GM18868 (cell line): ENCODE measurements at regions not wholly inside any gene's neighbourhood (a gene's known extent, or its start where the extent isn't known, plus 50 kb on each side); places are given as distances from the start of the nearest gene placed in this dataset.
"Not testable (repeated sequence)": the region's sequence is repeated elsewhere in the genome, so short reads cannot be mapped to it uniquely, and the experiment has no call there.

ENCODE experiments used
- ATAC-seq: cut with Tn5 transposase; IDR thresholded peaks from one replicate; pipeline ENCODE4 v1.9.1; 2021; ENCODE audit warnings: mild to moderate bottlenecking, moderate library complexity; ENCODE audit not compliant: unreplicated experiment

DNA sequence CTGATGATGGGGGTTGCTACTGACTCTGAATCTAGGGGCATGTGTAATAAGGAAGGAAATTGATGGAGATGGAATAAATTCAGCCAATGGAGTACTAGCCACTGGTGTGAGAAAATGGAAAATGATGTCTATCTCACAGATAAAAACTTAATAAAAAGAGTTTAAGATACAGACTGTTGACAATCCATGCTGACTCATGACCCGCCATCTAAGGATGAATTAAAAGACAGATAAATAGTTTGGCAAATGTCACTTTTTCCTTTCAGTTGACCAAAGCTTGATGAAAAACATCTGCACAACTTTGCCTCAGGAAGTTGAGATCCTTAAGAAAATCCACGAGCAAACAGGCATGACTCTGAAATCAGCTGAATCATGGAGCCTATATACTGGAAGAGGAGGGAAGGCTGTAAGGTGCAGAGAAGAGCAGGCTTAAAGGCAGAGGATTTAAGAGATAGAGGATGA, 82.6 kb upstream of the BMP5 start:
- no peak for ATAC-seq

DNA sequence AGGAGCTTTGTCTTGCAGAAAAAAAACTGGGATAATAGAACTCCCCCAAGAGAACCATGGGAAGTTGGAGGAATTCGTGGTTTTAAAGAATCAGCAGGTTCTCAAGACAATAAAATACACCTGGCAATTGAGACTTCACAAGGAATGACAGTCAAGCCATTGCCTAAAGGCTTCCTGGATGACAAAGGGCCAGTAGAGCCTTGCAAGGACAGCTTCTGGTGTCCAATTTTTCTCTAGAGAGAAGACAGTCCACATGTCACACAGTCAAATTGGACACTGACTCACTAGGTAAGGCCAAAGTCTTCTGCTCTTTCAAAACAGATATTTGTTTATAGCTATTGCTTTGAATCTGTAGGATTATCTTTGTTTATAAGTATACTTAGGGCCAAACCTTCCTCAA, 80.3 kb upstream of the BMP5 start:
- no peak for ATAC-seq

DNA sequence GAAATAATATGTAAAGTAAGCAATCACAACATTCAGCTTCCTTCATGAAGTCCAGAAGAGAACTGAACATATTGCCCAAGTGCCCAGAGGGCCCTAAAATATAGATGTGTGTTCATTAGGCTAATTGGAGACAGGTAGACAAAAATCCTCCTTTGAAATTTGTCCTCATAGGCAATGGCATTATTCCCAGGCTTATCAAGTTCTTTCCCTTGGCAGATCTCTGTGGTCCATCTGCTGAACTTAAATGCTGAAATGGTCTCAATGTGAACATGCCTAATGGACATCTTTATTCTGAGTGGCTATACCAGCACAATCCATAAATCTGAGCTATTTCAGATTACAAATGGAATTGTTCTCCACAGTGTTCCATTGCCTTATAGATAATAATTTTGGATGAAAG, 79.0 kb upstream of the BMP5 start:
- ATAC-seq: no peak

DNA sequence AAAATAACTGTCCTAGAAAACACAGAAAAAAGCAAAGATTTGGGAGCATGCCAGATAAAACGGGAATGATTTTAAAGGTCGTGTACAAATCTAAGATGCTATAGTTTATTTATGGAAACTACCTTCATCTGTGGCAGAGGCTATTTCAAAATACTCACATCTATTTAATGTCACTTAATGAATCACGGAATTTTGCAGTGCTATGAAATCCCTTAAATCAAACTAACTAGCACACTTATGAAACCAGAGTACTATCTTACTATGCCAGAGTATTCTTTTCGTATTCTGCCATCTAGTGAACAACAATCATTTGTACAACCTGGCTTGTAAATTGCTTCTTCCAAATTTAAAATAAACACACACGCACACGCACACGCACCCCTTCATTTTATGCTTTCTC, 77.9 kb upstream of the BMP5 start:
- ATAC-seq: no peak

DNA sequence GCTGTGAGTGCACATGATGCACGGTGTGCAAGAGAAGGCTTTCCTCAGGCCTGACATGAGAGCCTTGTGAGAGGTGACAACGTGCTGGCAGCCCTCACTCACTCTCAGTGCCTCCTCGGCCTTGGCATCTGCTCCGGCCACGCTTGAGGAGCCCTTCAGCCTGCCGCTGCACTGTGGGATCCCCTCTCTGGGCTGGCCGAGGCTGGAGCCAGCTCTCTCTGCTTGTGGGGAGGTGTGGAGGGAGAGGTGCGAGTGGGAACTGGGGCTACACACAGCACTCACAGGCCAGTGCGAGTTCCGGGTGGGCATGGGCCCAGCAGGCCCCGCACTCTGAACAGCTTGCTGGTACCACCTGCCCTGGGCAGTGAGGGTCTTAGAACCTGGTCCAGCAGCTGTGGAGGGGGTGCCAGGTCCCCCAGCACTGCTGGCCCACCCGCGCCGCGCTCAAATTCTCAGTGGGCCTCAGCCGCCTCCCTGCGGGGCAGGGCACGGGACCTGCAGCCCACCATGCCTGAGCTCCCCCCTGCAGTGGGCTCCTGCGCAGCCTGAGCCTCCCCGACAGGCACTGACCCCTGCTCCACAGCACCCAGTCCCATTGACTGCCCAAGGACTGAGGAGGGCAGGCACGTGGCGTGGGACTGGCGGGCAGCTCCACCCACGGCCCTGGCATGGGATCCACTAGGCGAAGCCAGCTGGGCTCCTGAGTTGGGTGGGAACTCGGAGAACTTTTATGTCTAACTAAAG, 74.9 kb upstream of the BMP5 start:
- ATAC-seq: no peak

DNA sequence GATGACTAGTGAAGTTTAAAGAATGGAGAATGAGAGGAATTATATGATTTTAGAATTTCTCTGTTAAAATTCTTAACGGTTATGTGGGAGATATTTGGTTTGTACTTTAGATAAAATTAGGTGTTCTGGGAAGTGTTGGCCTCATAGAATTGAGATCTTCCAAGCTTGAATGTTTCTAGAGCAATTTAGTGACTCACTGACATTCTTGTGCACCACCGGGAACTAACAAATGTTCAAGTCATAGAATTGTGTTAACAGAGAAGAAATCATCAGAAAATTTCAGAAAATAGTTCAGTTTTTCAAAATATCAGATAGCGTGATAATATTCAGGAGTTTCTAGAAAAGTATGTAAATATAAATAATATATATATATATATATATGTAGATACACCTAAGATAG, 67.9 kb upstream of the BMP5 start:
- ATAC-seq: no peak

DNA sequence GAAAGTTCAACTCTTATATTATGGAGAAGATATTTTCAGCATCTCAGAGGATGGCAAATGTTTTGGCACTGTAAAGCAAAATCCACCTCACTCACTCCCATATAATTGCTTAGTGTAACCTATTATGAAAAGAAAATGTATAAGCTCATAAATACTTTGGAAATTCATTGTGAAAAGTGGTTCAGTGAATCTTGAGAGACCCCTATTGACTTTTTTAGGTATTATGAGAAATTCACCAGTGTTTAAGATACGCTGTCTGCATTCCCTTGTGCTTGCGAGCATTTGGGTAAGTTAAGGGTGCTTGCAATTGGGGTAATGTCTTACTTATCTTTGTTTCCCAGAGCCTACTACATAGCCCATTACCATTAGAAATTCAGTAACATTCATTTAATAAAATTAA, 66.3 kb upstream of the BMP5 start:
- no peak for ATAC-seq

DNA sequence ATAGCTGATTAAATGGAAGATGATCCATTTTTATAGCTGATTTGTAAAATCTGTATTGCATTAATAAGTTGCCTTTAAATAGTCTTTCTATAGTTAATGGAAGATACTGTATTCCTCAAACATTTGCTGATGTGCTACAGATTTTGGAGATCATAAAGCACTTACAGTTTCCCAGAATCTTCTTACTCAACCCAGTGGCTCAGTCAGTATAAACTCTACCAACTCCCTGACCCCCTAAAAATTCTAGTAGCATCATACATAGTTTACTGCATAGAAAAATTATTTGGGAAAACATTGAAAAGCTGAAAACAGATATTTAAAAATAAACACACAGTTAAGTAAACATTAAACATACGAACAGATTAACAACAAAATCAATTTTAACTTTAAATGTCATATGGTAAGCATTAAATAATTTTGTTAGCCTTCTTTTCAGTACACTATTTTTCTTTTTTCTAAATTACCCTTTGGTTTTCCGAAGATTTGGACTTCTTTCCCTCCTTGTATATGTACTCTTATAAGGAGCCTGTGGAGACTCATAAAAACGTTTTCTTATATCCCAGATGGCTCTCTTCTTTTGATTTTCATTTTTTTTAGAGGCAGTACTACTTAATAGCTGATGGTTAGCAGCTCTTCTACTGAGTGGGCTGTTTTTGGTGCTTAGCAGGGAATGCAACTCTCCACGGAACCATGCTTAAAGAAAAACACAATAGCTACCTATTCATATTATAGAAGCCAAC, 62.7 kb upstream of the BMP5 start:
- ATAC-seq: no peak

DNA sequence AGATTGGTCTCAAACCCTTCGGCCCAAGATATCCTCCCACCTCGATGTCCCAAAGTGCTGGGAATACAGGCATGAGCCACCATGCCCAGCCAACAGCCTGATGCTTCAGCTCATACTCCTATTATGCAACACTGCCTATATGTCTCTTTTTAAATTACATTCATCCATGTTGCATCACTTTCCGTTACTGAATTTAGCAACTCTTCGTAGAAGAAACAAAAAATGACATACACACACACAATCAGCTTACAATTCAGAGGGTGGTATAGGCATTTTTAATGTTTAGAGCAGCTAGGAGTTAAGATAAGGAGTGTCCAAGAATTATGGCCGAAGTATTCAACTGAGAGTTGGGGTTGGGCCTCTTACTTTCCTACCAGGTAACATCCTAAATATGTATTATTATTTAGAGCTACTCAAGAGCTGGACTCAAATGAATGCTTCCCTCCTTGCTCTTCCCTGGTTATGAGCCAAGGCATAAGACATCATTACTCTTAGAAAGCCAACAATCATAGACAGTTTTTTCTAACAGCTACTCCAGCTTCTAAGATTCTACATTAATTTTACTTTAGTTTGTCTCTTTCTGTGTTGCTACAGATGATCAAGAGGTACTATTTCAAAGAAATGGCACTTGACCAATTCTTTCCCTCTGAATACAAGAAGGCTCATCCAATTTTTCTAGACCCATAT, 62.0 kb upstream of the BMP5 start:
- ATAC-seq: no peak

DNA sequence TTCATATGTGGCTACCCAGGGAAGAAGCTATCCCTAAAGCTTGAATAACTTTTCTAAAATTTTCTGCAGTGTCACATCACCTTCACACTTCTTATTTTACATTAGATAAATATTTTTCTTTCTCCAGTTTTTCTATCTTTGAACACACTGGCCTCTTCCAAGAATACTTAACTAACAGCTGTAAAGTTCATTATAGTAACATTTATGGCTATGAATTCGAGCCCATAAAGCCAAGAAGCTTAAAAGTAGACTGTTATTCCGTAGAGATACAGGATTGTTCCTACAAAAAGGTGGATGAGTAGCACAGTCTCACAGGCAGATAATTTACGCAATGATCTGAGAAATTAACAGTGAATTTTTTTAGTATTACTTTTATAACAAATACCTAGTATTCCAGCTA, 55.7 kb upstream of the BMP5 start:
- ATAC-seq: no peak

DNA sequence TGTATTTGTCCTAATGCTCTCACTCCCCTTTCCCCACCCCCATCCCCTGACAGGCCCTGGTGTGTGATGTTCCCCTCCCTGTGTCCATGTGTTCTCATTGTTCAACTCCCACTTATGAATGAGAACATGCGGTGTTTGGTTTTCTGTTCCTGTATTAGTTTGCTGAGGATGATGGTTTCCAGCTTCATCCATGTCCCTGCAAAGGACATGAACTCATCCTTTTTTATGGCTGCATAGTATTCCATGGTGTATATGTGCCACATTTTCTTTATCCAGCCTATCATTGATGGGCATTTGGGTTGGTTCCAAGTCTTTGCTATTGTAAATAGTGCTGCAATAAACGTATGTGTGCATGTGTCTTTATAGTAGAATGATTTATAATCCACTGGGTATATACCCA, 52.3 kb upstream of the BMP5 start:
- ATAC-seq: not testable (repeated sequence)

DNA sequence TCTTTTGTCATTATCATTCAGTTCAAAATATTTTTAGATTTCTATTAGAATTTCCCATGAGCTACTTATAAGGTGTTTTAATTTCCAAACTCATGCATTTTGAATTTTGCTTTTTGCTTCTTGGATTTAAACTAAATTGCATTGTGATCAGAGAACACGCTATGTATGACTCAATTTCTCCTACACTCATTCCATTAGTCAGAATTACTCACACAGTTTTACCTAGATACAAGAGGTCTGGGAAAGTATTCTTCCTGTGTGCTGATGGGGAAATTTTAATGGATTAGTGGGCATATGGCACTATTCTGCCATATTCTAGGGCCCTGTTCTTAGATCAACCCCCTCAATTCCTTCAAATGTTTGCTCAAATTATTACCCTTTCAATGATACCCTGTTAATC, 49.9 kb upstream of the BMP5 start:
- ATAC-seq: no peak
